ENCODE measurements at regions not wholly inside any gene's neighbourhood (a gene's known extent, or its start where the extent isn't known, plus 50 kb on each side); places are given as distances from the start of the nearest gene placed in this dataset.

- H3K4me3 ChIP-seq, result no peak overlapping the region
- H3K27ac ChIP-seq, result no peak overlapping the region
- intact Hi-C loops (cut with DNase I), result loop anchor here in 1 of 10 donors (10.0 kb wide), 1 partner anchor 113 kb away; no protein-coding TSS in a partner anchor
- no peak for TF ChIP-seq POLR2A (IDR thresholded peaks at IDR 0.05)
- TF ChIP-seq CTCF (IDR thresholded peaks at IDR 0.05), result no peak
- no peaks in the 10 kb centered on the region for H3K27me3 ChIP-seq
- H3K9me3 ChIP-seq, result no peaks in the 10 kb centered on the region
- ATAC-seq, result no peak
- H3K36me3 ChIP-seq, result no peaks in the 10 kb centered on the region
- H3K4me1 ChIP-seq, result peaks cover 2 to 34% (median 24%) of the 10 kb centered on the region in 12 donors
- 60 to 72% (median 65%) methylated on average over 12 of the region's 12 CpGs for WGBS, 4 donors
- no peak for DNase-seq
These were observed 86.3 kb downstream of the IRF2BPL start for GRCh38 chr14:76941946-76942805.

GRCh38 chr14:76941544-76941943, 87.0 kb downstream of the IRF2BPL start:
- Histone ChIP-seq H3K9me3 (no peaks in the 10 kb centered on the region), H3K27ac (no peak overlapping the region), H3K4me3 (no peak overlapping the region), H3K36me3 (no peaks in the 10 kb centered on the region), H3K4me1 (peaks cover 2 to 34% (median 24%) of the 10 kb centered on the region in 12 donors), H3K27me3 (no peaks in the 10 kb centered on the region)
- DNase-seq (no peak), ATAC-seq (no peak)
- no peak for TF ChIP-seq POLR2A (IDR thresholded peaks at IDR 0.05)
- TF ChIP-seq CTCF (IDR thresholded peaks at IDR 0.05), result no peak
- intact Hi-C loops (cut with DNase I), result loop anchor here in 1 of 10 donors (10.0 kb wide), 1 partner anchor 113 kb away; no protein-coding TSS in a partner anchor
- 68 to 86% (median 78%) methylated on average over 7 of the region's 7 CpGs for WGBS, 4 donors

- Histone ChIP-seq H3K4me3 (no peak overlapping the region), H3K27ac (peak overlapping the region in 2 of 12 donors; percentile 25 to 49), H3K9me3 (no peaks in the 10 kb centered on the region), H3K27me3 (no peaks in the 10 kb centered on the region), H3K36me3 (no peaks in the 10 kb centered on the region), H3K4me1 (peaks cover 2 to 37% (median 24%) of the 10 kb centered on the region in 12 donors)
- 74 to 77% (median 75%) methylated on average over 7 to 8 of the region's 8 CpGs for WGBS, 4 donors
- DNase-seq (no peak), ATAC-seq (no peak)
- intact Hi-C loops (cut with DNase I), result loop anchor here in 1 of 10 donors (10.0 kb wide), 1 partner anchor 115 kb away; no protein-coding TSS in a partner anchor
- TF ChIP-seq CTCF (IDR thresholded peaks at IDR 0.05), result no peak
- TF ChIP-seq POLR2A (IDR thresholded peaks at IDR 0.05), result no peak
These were observed 88.3 kb downstream of the IRF2BPL start for GRCh38 chr14:76940021-76940760.

Data from heart left ventricle (tissue), 16 donors.